Fibroblast of pulmonary artery (primary cell): ENCODE measurements at regions not wholly inside any gene's neighbourhood (a gene's known extent, or its start where the extent isn't known, plus 50 kb on each side); places are given as distances from the start of the nearest gene placed in this dataset.
A peak's percentile ranks its signal among the peaks of the same experiment; 100 is the strongest.

Experiments used
- DNase-seq: peaks from one replicate; pipeline ENCODE4 v3.0.0-alpha.2; 2010; ENCODE audit warnings: low read depth
- H3K4me3 ChIP-seq: replicated peaks from 2 replicates; pipeline ENCODE4 v1.5.1; 2011; ENCODE audit warnings: low read depth, mild to moderate bottlenecking, control low read depth, low read length, moderate library complexity
- TF ChIP-seq, protein P1 (sequence below): IDR thresholded peaks from 2 replicates; pipeline ENCODE4 v1.5.1; 2011; ENCODE audit warnings: mild to moderate bottlenecking, control low read depth, low read length, inconsistent platforms; ENCODE audit errors: missing control alignments

DNA sequence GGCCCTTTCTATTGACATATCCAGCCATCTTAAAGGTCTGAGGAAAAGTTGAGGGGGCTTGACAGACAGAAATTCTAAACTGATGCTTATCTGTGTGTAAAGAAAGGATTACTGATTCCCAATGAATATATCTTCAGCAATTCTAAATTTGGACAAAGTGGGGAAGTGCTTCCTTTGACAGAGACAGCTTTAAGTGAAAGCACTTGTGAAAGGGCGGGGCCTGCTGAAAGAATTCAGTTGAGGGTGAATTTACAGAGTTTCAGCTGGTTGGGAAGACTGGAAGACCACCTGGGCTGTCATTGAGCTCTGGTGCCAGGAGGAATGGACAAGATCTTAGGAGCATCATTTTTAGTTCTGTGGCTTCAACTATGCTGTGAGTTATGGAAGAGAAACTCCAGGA lies 412.5 kb upstream of the OR4E1 start:
- H3K4me3 ChIP-seq = no peak overlapping the region
- TF ChIP-seq, protein P1, sequence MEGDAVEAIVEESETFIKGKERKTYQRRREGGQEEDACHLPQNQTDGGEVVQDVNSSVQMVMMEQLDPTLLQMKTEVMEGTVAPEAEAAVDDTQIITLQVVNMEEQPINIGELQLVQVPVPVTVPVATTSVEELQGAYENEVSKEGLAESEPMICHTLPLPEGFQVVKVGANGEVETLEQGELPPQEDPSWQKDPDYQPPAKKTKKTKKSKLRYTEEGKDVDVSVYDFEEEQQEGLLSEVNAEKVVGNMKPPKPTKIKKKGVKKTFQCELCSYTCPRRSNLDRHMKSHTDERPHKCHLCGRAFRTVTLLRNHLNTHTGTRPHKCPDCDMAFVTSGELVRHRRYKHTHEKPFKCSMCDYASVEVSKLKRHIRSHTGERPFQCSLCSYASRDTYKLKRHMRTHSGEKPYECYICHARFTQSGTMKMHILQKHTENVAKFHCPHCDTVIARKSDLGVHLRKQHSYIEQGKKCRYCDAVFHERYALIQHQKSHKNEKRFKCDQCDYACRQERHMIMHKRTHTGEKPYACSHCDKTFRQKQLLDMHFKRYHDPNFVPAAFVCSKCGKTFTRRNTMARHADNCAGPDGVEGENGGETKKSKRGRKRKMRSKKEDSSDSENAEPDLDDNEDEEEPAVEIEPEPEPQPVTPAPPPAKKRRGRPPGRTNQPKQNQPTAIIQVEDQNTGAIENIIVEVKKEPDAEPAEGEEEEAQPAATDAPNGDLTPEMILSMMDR = no peak
- DNase-seq = no peak

DNA sequence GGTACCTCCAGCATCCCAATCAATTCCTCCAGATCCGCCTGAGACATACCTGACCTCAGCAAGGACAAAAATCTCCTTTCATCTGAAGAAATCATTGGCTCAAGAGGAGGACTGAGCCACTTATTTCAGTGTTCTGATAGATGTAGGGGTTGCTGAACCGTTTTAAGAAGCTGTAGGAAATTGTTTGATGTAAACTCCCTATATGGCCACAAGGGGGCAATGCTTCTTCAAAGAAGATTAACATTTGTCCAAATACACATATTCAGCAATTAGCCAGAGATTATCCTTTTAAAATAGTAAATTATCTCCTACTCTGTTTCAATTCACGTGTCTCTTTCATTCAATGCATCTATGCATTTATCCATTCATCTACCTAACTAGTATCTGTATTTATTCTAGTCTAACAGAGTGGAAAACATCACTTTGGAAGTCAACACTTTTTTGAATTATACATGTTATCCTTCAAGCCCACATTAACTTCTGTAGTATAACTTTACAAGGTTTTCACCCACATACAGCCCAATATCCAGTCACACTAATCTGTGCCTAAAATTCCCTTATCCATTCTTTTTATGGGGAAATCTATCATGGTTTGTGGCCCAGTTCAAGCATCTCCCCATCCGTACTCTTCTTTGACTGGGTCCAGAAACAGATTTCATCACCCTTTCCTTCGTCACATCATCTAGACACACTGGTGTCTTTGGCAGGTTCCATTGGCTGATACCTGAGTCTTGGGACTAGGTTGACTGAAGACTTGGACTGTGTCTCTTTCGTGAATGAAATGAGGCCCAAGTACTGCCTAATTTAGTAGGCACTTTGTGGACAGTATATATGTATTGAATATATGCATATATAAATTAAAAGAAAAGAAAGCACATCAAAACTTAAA lies 411.0 kb upstream of the OR4E1 start:
- TF ChIP-seq, protein P1 = peak; percentile 77
- no peak overlapping the region for H3K4me3 ChIP-seq
- peak; percentile 71 for DNase-seq

- no peak for DNase-seq
- TF ChIP-seq, protein P1 = no peak
- H3K4me3 ChIP-seq = no peak overlapping the region
Measured at GRCh38 chr14:22081337-22081736, 407.7 kb upstream of the OR4E1 start.

DNA sequence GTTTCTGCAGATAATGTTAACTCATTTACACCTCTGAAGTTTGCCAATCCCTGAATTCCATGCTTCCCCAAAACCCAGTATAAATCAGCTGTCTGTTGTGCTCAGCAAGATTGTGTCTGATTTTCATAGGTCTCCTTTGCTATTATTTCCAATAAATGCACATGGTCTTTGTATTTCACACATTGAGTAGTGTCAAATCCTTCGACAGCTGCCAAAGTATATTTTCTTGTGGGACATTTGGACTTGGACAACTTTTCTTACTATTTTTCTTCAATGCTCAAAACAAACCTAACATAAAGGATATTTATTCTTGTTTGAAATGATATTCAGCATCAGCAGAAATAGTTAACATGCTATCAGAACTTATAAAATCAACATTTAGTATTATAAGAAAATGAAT lies 406.1 kb upstream of the OR4E1 start:
- no peak overlapping the region for H3K4me3 ChIP-seq
- TF ChIP-seq, protein P1 = no peak

GRCh38 chr14:22073801-22074200 lies 400.2 kb upstream of the OR4E1 start:
- TF ChIP-seq, protein P1 = no peak
- no peak overlapping the region for H3K4me3 ChIP-seq
- DNase-seq = no peak

More for the DNA sequence above, 406.1 kb upstream of the OR4E1 start:
- no peak for DNase-seq

GRCh38 chr14:22071006-22071405 lies 397.4 kb upstream of the OR4E1 start:
- TF ChIP-seq, protein P1 = no peak
- H3K4me3 ChIP-seq = no peak overlapping the region

More at GRCh38 chr14:22071006-22071405, 397.4 kb upstream of the OR4E1 start:
- DNase-seq = no peak
